ENCODE measurements at regions not wholly inside any gene's neighbourhood (a gene's known extent, or its start where the extent isn't known, plus 50 kb on each side); places are given as distances from the start of the nearest gene placed in this dataset.

GRCh38 chr11:82373781-82374542 is 359.7 kb downstream of the FAM181B start:
- no peak for TF ChIP-seq POLR2A (IDR thresholded peaks at IDR 0.05)
- TF ChIP-seq, protein P1, sequence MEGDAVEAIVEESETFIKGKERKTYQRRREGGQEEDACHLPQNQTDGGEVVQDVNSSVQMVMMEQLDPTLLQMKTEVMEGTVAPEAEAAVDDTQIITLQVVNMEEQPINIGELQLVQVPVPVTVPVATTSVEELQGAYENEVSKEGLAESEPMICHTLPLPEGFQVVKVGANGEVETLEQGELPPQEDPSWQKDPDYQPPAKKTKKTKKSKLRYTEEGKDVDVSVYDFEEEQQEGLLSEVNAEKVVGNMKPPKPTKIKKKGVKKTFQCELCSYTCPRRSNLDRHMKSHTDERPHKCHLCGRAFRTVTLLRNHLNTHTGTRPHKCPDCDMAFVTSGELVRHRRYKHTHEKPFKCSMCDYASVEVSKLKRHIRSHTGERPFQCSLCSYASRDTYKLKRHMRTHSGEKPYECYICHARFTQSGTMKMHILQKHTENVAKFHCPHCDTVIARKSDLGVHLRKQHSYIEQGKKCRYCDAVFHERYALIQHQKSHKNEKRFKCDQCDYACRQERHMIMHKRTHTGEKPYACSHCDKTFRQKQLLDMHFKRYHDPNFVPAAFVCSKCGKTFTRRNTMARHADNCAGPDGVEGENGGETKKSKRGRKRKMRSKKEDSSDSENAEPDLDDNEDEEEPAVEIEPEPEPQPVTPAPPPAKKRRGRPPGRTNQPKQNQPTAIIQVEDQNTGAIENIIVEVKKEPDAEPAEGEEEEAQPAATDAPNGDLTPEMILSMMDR (IDR thresholded peaks at IDR 0.05): no peak

Measured in adrenal gland (tissue), 5 donors.